GM19468 (cell line): ENCODE measurements at regions not wholly inside any gene's neighbourhood (a gene's known extent, or its start where the extent isn't known, plus 50 kb on each side); places are given as distances from the start of the nearest gene placed in this dataset.

Experiments
- ATAC-seq: cut with Tn5 transposase; IDR thresholded peaks from one replicate; pipeline ENCODE4 v1.9.1; 2021; ENCODE audit warnings: mild to moderate bottlenecking, moderate library complexity, moderate number of reproducible peaks; ENCODE audit not compliant: unreplicated experiment; ENCODE audit errors: extremely low read depth

DNA sequence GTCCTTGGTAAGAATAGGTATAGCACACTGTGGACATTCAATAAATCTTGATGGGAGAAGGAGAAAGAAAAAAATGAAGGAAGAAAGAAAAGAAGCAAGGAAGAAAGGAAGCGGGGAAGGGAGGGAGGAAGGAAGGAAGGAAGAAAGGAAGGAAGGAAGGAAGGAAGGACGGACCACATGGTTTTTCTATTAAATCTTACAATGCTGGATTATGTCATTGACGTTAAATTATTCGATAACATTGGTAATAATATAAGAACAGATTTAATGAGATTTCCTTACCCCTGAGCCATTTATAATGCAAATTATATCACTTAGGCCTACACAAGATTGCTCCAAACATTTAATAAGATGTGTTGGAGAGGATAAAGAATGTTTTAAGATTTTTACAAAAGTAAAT lies 124.9 kb upstream of the SYT1 start:
- ATAC-seq: no peak

DNA sequence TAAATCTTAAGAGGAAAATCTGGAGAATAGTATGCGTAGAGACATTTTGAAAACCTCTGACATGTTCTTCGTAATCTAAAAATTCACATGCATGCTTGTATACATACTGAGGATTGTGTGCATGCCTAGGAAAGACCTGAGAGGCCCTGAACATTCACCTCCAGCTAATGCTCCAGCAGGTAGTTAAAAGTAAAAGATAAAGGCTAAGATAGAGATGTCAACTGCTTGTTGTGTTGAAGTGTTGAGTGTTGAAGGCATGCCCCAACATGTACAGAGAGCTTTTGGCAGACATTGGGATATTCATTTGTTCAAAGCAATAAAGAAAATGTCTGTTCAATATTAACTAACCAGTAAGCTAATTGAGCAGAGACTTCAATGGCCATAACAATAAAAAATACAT lies 118.6 kb upstream of the SYT1 start:
- ATAC-seq: no peak

DNA sequence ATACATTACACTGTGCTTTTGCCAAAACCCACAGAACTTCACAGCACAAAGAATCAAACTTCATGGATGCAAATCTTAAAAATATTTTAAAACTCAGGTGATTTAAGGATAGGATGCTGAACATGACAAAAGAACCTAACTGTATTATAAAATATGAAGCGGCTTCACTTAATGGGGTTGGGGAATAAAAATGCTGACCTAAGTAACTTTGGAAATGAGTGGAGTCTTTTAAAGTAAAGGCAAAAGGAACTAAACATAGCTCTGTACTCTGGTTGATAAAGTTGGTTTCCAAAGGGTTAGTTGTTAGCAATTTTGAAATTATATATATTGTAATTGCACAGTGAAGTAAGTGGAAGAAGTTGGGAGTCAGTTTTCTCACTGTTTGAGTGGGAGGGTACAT lies 111.5 kb upstream of the SYT1 start:
- ATAC-seq: no peak

DNA sequence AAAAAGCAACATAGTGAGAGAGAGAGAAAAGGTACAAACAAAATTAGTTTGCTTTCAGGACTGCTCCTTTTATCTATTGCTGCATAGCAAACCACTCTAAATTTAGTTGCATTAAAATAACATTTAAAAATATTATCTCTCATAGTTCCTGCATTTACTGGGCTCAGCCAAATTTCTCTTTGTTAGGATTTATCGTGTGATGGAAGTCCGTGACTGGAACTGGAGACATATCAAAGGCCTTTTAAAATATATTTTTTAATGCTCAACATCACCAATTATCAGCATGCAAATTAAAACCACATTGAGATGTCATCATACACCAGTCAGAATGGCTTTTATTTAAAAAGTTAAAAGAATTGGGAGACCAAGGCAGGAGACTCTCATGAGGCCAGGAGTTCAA lies 107.6 kb upstream of the SYT1 start:
- no peak for ATAC-seq

DNA sequence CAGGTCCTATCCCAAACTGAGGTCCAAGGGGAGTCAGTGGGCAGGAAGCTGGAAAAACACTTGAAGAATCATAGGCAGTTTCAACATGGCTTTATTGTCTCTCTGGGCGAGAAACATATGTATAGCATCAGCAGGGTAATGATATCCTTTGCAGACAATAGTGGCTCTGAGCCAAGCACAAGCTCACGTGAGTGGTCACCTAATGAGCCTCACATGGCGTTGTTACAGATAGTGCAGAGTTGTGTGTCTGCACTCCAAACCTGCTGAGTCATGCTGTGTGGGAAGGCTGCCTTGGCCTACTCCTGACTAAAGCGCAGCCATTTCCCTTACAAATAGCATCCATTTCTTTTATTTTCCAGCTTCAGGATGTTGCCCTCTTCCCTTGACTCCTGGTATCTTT lies 105.2 kb upstream of the SYT1 start:
- no peak for ATAC-seq

DNA sequence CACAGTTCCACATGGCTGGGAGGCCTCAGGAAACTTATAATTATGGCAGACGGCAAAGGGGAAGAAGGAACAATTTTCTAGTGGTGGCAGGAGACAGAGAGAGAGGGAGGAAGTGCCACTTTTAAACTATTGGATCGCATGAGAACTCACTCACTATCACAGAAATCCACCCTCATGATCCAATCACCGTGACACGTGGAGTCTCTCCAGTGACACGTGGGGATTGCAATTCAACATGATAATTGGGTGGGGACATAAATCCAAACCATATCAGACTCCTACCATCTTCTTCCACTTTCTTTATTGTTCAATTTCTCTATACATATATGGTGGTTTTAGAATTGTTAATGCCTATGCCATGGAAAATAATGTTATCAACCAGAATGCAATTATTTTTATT lies 103.7 kb upstream of the SYT1 start:
- ATAC-seq: no peak

DNA sequence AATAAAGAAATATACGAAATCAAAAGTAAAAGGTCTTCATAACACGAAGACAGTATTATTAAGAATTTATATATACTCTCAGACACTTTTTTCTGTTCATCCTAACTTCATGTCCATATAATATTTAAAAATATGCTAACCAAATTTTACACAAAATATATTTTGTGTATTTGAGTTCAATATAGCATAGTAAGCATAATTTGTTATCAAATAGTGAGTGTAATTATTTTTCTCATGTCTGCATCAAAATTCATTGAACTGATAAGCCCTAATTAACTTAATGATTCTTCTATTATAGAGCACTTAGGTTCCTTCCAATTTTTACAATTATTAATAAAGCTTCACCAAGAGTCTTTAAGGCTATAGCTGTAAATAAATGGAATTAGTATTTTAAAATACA lies 99.7 kb upstream of the SYT1 start:
- no peak for ATAC-seq

DNA sequence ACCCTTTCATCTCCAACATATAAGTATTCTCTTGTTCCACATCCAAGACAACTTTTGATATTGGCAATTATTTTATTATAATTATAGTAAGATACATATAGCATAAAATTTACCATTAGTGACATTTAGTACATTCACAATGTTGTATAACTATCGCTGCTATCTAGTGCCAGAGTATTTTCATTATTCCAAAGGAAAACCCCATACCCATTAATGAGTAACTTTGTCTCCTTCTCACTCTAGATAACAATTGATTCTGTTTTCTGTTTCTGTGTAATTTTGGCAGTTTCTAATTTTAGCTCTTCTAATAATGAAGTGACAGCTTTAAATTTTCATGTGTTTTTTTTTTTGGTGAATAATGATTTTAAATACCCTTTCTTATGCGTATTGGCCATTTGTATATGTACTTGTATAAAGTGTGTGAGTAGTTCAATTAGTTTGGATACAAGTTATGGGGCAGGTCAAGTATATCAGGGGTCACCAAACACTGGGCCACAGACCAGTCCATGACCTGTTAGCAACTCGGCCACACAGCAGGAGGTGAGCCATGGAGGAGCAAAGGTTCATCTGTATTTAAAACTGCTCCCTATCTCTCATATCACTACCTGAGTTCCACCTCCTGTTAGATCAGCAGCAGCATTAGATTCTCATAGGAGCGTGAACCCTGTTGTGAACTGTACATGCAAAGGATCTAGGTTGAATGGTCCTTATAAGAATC lies 97.2 kb upstream of the SYT1 start:
- no peak for ATAC-seq

DNA sequence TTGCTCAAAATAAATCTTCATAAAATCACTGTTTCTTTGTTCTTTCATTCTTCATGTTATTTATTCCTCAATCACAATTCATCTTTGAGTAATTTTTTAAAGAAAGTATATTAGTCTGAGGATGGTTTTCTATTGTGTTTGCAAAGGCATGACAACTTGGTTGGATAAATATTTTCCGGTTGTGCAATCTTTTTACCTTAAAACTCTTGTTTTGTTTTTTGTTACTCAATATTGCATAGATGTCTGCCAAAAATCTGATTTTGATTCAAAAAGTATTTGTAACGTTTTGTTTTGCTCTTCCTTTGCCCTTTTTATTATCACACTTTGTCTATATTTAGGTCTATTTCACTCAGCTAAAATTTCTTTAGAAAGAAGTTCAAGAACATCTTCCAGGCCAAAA lies 86.2 kb upstream of the SYT1 start:
- ATAC-seq: no peak

DNA sequence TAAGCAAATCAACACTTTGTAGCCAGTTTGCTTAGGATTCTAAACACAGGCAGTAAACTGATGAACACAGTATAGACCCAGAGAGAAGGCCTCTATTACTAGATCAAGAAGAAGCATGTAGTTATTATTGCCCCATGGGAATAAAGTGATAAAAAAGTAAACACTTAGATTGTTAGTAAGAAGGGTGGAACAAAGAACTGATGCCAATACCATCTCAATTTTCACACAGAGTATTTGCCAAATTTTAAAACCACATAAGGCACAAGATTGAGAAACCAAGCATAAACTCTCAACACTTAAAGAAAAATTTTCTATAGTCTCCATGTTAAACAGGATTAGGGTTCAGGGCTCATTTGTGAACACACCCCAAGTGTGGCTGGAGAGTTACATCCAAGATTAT lies 77.0 kb upstream of the SYT1 start:
- ATAC-seq: no peak

DNA sequence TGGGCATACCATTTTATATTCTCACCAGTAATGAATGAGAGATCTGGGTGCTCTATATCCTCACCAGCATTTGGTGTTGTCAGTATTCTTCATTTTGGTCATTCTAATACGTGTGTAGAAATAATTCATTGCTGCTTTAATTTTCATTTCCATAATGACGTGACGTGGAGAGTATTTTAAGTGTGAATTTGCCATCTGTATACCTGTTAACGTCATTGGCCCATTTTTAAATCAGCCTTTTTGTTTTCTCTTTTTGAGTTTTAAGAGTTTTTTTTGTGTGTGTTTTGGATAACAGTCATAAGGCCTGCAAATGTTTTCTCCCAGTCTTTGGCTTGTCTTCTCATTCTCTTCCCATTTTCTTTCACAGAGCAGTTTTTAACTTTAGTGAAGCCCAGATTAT lies 74.4 kb upstream of the SYT1 start:
- no peak for ATAC-seq

DNA sequence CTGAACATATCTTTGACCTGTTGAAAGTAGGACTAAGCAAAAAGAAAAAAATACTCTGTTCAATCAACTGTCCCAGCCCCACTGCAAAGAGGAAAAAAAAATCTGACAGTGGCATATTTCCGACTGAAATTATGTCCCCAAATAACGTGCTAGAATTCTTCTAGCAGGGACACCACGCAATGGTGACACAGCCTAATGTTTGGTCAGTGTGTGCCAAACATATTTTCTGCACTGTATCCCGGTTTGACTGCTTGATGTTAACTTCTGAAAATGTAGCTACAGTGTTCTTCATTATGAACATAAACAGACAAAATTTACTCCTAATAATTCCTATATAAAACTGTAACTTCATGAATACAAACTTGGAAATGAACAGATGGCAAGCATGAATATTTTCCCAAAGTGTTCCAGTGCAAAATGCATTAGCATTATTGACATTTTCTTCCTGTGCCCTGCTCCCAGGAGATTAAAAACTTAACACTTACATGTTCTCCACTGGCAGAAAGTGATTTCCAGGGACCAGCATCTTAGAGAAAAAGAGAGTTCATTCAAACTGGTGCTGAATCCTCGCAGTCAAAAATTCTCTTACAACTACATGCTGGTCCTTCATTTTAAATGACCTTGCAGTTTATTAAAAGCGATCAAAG lies 72.4 kb upstream of the SYT1 start:
- ATAC-seq: no peak

DNA sequence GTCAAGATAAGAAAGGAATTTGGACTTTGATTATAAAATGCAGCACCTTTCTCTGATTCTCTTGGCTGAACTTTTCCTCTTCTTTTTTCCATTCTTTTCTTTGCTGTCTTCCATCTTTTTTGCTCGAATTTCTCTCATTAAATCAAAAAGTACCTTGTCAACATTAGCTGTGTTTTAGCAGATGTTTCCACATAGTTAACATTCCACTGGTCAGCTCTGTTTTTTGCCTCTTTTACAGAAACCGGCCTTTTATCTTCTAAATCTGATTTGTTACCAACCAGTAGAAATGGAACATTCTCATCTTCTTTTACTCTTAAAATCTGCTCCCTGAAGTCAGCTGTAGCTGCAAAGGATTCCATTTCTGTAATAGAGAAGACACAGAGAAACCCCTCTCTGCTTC lies 71.1 kb upstream of the SYT1 start:
- ATAC-seq: no peak

DNA sequence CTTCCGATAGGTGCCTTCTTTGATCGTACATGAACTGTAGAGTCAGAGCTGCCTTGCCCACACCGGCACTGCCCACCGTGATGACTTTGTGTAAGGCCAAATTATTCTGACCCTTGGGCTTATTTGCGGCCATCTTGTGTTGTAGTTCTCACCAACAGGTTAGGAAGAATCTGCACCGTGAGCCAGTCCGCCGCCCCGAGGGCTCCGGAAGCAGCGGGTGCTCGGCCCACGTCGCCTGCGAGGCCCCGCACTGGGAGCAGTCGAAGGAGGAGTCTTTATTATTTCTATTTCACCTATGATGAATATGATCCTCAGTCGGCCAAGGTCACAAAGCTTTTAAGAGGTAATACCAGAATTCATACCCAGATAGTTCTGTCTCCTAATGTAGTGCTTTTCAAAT lies 70.6 kb upstream of the SYT1 start:
- no peak for ATAC-seq

DNA sequence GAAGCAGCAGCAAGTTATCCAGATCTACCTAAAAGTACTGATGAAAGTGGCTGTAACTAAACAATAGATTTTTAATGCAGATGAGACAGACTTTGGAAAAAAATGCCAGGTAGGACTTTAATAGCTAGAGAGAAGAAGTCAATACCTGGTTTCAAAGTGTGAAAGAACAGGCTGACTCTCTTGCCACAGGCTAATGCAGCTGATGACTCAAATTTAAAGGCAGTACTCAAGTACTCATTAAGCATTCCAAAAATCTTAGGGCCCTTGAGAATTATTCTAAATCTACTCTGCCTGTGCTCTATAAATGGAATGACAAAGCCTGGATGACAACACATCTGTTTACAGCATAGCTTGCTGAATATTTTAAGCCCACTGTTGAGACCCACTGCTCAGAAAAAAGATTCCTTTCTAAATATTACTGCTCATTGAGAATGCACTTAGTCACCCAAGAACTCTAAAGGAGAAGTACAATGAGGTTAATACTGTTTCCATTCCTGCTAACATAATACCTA lies 68.6 kb upstream of the SYT1 start:
- ATAC-seq: no peak

DNA sequence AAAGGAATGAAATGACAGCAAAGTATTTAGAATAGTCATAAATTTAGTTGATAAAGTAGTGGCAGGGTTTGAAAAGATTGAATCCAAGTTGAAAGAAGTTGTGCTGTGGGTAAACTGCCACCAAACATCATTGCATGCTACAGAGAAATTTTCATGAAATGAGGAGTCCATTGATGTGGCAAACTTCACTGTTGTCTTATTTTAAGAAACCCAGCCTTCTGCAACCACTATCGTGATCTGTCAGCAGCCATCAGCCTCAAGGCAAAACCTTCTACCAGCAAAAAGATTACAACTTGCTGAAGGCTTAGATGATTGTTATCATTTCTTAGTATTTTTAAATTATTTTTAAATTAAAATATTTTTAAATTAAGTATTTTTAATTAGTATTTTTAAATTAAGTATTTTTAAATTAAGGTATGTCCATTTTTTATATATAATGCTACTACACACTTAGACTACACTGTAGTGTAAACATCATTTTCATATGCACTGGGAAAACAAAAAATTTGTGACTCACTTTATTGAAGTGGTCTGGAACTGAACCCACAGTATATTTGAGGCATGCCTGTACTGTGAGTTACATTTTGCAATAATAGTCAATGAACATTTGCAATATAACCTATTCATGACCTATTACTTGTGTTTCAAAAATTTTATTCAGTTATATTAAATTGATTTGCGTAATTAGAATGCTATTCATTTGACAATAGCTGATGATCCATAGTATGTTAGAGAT lies 67.2 kb upstream of the SYT1 start:
- ATAC-seq: no peak

DNA sequence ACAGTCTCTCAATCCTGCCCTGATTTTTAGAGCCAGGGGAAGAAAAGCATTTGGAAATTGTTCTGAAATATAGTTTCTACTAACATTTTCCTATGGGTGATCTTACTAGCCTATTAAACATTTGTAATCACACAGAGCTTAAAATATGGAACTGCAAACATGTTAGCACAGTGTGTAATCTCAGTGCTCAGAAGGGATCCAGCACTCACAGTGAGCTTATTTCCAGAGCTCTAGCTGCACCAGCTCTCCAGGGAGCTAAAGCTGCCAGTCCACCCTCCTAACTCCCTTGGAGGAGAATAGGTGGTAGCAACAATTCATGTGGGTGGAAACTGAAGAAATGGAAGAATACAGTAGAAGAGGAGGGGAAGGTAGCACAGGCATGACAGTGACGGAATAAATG lies 64.9 kb upstream of the SYT1 start:
- no peak for ATAC-seq

DNA sequence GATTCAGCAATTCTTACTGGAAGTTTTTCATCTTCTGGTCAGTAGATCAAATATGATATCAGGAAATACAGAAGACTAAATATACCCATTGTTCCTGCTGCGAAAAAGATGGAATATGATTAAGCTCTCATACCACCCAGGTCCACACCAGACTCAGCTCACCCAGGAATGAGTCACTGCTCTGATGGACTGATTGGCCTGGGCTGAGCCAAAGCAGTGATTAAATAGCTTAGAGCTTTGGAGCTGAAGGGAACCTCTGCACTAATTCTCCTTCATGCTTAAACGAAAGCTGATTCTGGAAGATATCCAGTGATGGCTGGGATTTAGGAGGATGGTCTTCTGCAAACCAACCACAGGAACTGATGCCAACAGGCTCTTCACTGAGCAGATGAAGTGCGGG lies 62.0 kb upstream of the SYT1 start:
- no peak for ATAC-seq

DNA sequence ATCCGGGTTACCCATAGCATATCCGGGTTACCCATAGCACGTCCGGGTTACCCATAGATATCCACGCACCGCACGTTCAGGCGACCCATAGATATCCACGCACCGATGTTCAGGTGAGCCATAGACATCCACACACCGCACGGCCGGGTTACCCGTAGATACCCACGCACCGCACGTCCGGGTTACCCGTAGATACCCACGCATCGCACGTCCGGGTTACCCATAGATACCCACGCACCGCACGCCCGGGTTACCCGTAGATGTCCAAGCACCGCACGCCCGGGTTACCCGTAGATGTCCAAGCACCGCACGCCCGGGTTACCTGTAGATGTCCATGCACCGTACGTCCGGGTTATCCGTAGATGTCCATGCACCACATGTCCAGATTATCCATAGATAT lies 60.3 kb upstream of the SYT1 start:
- ATAC-seq: no peak
